ENCODE measurements at regions not wholly inside any gene's neighbourhood (a gene's known extent, or its start where the extent isn't known, plus 50 kb on each side); places are given as distances from the start of the nearest gene placed in this dataset.
"Not testable (repeated sequence)": the region's sequence is repeated elsewhere in the genome, so short reads cannot be mapped to it uniquely, and the experiment has no call there.

- not testable (repeated sequence) for TF ChIP-seq POLR2A (IDR thresholded peaks at IDR 0.05; ENCODE audit: low read length); GATA1 (IDR thresholded peaks at IDR 0.05; ENCODE audit: low read depth, low read length)
Measured at GRCh38 chr1:207201534-207201933, 97.5 kb downstream of the C4BPA start.
